ENCODE measurements at regions not wholly inside any gene's neighbourhood (a gene's known extent, or its start where the extent isn't known, plus 50 kb on each side); places are given as distances from the start of the nearest gene placed in this dataset.
"Not testable (repeated sequence)": the region's sequence is repeated elsewhere in the genome, so short reads cannot be mapped to it uniquely, and the experiment has no call there.

- ChIA-PET POLR2A (no interaction called here), CTCF (no interaction called here)
- Histone ChIP-seq H3K27ac (ENCODE audit: low read length in 2 of 2) (no peak overlapping the region), H3K4me2 (replicated peaks; ENCODE audit: low read depth, low read length, poor library complexity, severe bottlenecking) (no peak overlapping the region), H2AFZ (ENCODE audit: insufficient read depth, low read depth, low read length, poor library complexity, severe bottlenecking) (no peak overlapping the region), H3K27me3 (replicated peaks in 1 of 4; ENCODE audit: control extremely low read depth in 1 of 4, control insufficient read depth in 3 of 4, insufficient read depth in 4 of 4, low read length in 3 of 4) (no peaks in the 10 kb centered on the region), H3K9ac (ENCODE audit: low read length) (no peak overlapping the region), H3K79me2 (ENCODE audit: control insufficient read depth, insufficient read depth, low read length) (no peaks in the 10 kb centered on the region), H4K20me1 (ENCODE audit: control insufficient read depth, insufficient read depth, low read length, poor library complexity, severe bottlenecking) (no peaks in the 10 kb centered on the region), H3K9me3 (ENCODE audit: control extremely low read depth in 1 of 3, control insufficient read depth in 2 of 3, insufficient read depth in 1 of 3, low read length in 2 of 3) (no peaks in the 10 kb centered on the region), H3K36me3 (replicated peaks in 1 of 2; ENCODE audit: control extremely low read depth in 1 of 2, control insufficient read depth in 1 of 2, extremely low read depth in 1 of 2, insufficient read depth in 2 of 2, low read length in 1 of 2) (no peaks in the 10 kb centered on the region), H3K4me3 (ENCODE audit: control extremely low read depth in 1 of 5, extremely low read depth in 1 of 5, insufficient read depth in 1 of 5, low read depth in 2 of 5, low read length in 4 of 5) (no peak overlapping the region), H3K4me1 (ENCODE audit: control insufficient read depth in 2 of 2, insufficient read depth in 2 of 2, low read length in 2 of 2) (no peaks in the 10 kb centered on the region)
- no peak for DNase-seq
- Mint-ChIP-seq H3K4me3 (no peak overlapping the region), H3K4me1 (no peaks in the 10 kb centered on the region), H3K9me3 (ENCODE audit: insufficient read depth) (no peaks in the 10 kb centered on the region), H3K27ac (no peak overlapping the region), H3K27me3 (no peaks in the 10 kb centered on the region)
- no peak for ATAC-seq (ENCODE audit: low read depth)
- TF ChIP-seq CTCF (IDR thresholded peaks at IDR 0.05) (no peak), EZH2 (IDR thresholded peaks at IDR 0.05; ENCODE audit: borderline replicate concordance, insufficient read depth, low read depth, low read length, poor library complexity, severe bottlenecking) (no peak)
- 100% methylated on average over 1 of the region's 2 CpGs for WGBS (ENCODE audit: insufficient coverage)
- intact Hi-C loops (cut with micrococcal nuclease) = no loop called here
Observed at GRCh38 chr10:34955391-34955790, 134.8 kb downstream of the CUL2 start.

DNA sequence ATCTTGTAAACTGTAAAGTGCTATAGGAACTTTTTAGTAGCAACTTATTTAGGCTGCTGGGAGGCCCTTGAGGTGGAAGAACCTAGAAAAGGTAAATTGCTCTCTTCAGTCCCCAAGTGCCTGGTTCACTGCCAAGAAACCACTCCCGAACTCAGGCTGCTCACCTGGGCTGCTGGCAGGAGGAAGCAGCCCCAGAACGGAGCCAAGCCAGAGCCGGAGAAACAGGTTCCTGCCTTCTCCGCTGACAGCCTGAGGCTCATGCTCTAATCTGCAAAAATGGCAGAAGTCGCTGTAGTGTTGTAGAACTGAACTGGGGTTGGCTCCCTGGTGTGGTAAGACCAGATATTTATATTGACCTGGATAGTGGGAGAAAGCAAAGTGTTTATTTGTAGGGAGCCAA, 136.0 kb downstream of the CUL2 start:
- no peaks in the 10 kb centered on the region for H3K27me3 ChIP-seq (replicated peaks in 1 of 4; ENCODE audit: control extremely low read depth in 1 of 4, control insufficient read depth in 3 of 4, insufficient read depth in 4 of 4, low read length in 3 of 4)
- H3K4me1 ChIP-seq (ENCODE audit: control insufficient read depth in 2 of 2, insufficient read depth in 2 of 2, low read length in 2 of 2) = no peaks in the 10 kb centered on the region
- no peak for DNase-seq
- Mint-ChIP-seq H3K4me1 (no peaks in the 10 kb centered on the region), H3K4me3 (no peak overlapping the region), H3K9me3 (ENCODE audit: insufficient read depth) (no peaks in the 10 kb centered on the region), H3K27ac (no peak overlapping the region), H3K27me3 (no peaks in the 10 kb centered on the region)
- no peaks in the 10 kb centered on the region for H3K36me3 ChIP-seq (replicated peaks in 1 of 2; ENCODE audit: control extremely low read depth in 1 of 2, control insufficient read depth in 1 of 2, extremely low read depth in 1 of 2, insufficient read depth in 2 of 2, low read length in 1 of 2)
- intact Hi-C loops (cut with micrococcal nuclease) = no loop called here
- no peak for TF ChIP-seq CTCF (IDR thresholded peaks at IDR 0.05)
- no peak for TF ChIP-seq EZH2 (IDR thresholded peaks at IDR 0.05; ENCODE audit: borderline replicate concordance, insufficient read depth, low read depth, low read length, poor library complexity, severe bottlenecking)
- no peak overlapping the region for H3K27ac ChIP-seq (ENCODE audit: low read length in 2 of 2)
- H3K4me3 ChIP-seq (ENCODE audit: control extremely low read depth in 1 of 5, extremely low read depth in 1 of 5, insufficient read depth in 1 of 5, low read depth in 2 of 5, low read length in 4 of 5) = no peak overlapping the region
- no peak overlapping the region for H2AFZ ChIP-seq (ENCODE audit: insufficient read depth, low read depth, low read length, poor library complexity, severe bottlenecking)
- ATAC-seq (ENCODE audit: low read depth) = no peak
- CTCF ChIA-PET = no interaction called here
- POLR2A ChIA-PET = no interaction called here
- WGBS (ENCODE audit: insufficient coverage) = 74% methylated on average over 5 of the region's 5 CpGs
- no peak overlapping the region for H3K9ac ChIP-seq (ENCODE audit: low read length)
- no peaks in the 10 kb centered on the region for H3K79me2 ChIP-seq (ENCODE audit: control insufficient read depth, insufficient read depth, low read length)
- no peaks in the 10 kb centered on the region for H3K9me3 ChIP-seq (ENCODE audit: control extremely low read depth in 1 of 3, control insufficient read depth in 2 of 3, insufficient read depth in 1 of 3, low read length in 2 of 3)
- no peak overlapping the region for H3K4me2 ChIP-seq (replicated peaks; ENCODE audit: low read depth, low read length, poor library complexity, severe bottlenecking)
- H4K20me1 ChIP-seq (ENCODE audit: control insufficient read depth, insufficient read depth, low read length, poor library complexity, severe bottlenecking) = no peaks in the 10 kb centered on the region

DNA sequence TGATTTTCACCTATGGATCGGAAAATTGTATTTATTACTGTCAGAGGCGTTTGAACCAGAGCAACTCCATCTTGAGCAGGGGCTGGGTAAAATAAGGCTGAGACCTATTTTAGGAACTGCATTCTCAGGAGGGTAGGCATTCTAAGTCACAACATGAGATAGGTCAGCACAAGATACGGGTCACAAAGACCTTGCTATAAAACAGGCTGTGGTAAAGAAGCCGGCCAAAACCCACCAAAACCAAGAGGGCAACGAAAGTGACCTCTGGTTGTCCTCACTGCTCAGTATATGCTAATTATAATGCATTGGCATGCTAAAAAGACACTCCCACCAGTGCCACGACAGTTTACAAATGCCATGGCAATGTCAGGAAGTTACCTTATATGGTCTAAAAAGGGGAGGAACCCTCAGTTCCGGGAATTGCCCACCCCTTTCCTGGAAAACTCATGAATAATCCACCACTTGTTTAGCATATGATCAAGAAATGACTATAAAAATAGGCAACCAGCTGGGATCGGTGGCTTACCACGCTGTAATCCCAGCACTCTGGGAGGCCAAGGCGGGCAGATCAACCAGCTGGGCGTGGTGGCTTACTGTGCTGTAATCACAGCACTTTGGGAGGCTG, 136.3 kb upstream of the PARD3 start:
- H3K27me3 Mint-ChIP-seq; H3K27ac Mint-ChIP-seq; H3K9me3 Mint-ChIP-seq (ENCODE audit: insufficient read depth); H3K27ac ChIP-seq (ENCODE audit: low read length in 2 of 2); ATAC-seq (ENCODE audit: low read depth); DNase-seq; H3K9me3 ChIP-seq (ENCODE audit: control extremely low read depth in 1 of 3, control insufficient read depth in 2 of 3, insufficient read depth in 1 of 3, low read length in 2 of 3); H3K79me2 ChIP-seq (ENCODE audit: control insufficient read depth, insufficient read depth, low read length); intact Hi-C loops (cut with micrococcal nuclease); H3K4me2 ChIP-seq (replicated peaks; ENCODE audit: low read depth, low read length, poor library complexity, severe bottlenecking); H3K36me3 ChIP-seq (replicated peaks in 1 of 2; ENCODE audit: control extremely low read depth in 1 of 2, control insufficient read depth in 1 of 2, extremely low read depth in 1 of 2, insufficient read depth in 2 of 2, low read length in 1 of 2); H4K20me1 ChIP-seq (ENCODE audit: control insufficient read depth, insufficient read depth, low read length, poor library complexity, severe bottlenecking); H3K27me3 ChIP-seq (replicated peaks in 1 of 4; ENCODE audit: control extremely low read depth in 1 of 4, control insufficient read depth in 3 of 4, insufficient read depth in 4 of 4, low read length in 3 of 4); H3K4me3 ChIP-seq (ENCODE audit: control extremely low read depth in 1 of 5, extremely low read depth in 1 of 5, insufficient read depth in 1 of 5, low read depth in 2 of 5, low read length in 4 of 5); H3K4me3 Mint-ChIP-seq; H2AFZ ChIP-seq (ENCODE audit: insufficient read depth, low read depth, low read length, poor library complexity, severe bottlenecking); POLR2A ChIA-PET; H3K4me1 Mint-ChIP-seq; H3K9ac ChIP-seq (ENCODE audit: low read length); H3K4me1 ChIP-seq (ENCODE audit: control insufficient read depth in 2 of 2, insufficient read depth in 2 of 2, low read length in 2 of 2): not testable (repeated sequence)
- WGBS (ENCODE audit: insufficient coverage) = 91% methylated on average over 6 of the region's 11 CpGs
- CTCF ChIA-PET = interaction anchor here (0.6 kb wide), 1 partner anchor 665 kb away, joined by 3 read pairs; no protein-coding TSS in a partner anchor

All from B cell (primary cell).